ENCODE measurements at regions not wholly inside any gene's neighbourhood (a gene's known extent, or its start where the extent isn't known, plus 50 kb on each side); places are given as distances from the start of the nearest gene placed in this dataset.

GRCh38 chr3:102174832-102175374, 259.9 kb upstream of the ZPLD1 start:
- no peak for DNase-seq (ENCODE audit: low read depth)
- TF ChIP-seq, protein P1, sequence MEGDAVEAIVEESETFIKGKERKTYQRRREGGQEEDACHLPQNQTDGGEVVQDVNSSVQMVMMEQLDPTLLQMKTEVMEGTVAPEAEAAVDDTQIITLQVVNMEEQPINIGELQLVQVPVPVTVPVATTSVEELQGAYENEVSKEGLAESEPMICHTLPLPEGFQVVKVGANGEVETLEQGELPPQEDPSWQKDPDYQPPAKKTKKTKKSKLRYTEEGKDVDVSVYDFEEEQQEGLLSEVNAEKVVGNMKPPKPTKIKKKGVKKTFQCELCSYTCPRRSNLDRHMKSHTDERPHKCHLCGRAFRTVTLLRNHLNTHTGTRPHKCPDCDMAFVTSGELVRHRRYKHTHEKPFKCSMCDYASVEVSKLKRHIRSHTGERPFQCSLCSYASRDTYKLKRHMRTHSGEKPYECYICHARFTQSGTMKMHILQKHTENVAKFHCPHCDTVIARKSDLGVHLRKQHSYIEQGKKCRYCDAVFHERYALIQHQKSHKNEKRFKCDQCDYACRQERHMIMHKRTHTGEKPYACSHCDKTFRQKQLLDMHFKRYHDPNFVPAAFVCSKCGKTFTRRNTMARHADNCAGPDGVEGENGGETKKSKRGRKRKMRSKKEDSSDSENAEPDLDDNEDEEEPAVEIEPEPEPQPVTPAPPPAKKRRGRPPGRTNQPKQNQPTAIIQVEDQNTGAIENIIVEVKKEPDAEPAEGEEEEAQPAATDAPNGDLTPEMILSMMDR (conservative IDR thresholded peaks at IDR 0.05; ENCODE audit: low read length): no peak
- no peak overlapping the region for H3K4me3 ChIP-seq (ENCODE audit: low read length)

- DNase-seq (ENCODE audit: low read depth): no peak
- no peak overlapping the region for H3K4me3 ChIP-seq (ENCODE audit: low read length)
- TF ChIP-seq, protein P1 (conservative IDR thresholded peaks at IDR 0.05; ENCODE audit: low read length): no peak
Observed at GRCh38 chr3:102176333-102177050, 258.3 kb upstream of the ZPLD1 start.

GRCh38 chr3:102177075-102177755, 257.6 kb upstream of the ZPLD1 start:
- DNase-seq (ENCODE audit: low read depth): no peak
- TF ChIP-seq, protein P1 (conservative IDR thresholded peaks at IDR 0.05; ENCODE audit: low read length): no peak
- H3K4me3 ChIP-seq (ENCODE audit: low read length): no peak overlapping the region

- DNase-seq (ENCODE audit: low read depth): no peak
- TF ChIP-seq, protein P1 (conservative IDR thresholded peaks at IDR 0.05; ENCODE audit: low read length): no peak
- no peak overlapping the region for H3K4me3 ChIP-seq (ENCODE audit: low read length)
Observed at GRCh38 chr3:102178817-102179216, 256.0 kb upstream of the ZPLD1 start.

DNA sequence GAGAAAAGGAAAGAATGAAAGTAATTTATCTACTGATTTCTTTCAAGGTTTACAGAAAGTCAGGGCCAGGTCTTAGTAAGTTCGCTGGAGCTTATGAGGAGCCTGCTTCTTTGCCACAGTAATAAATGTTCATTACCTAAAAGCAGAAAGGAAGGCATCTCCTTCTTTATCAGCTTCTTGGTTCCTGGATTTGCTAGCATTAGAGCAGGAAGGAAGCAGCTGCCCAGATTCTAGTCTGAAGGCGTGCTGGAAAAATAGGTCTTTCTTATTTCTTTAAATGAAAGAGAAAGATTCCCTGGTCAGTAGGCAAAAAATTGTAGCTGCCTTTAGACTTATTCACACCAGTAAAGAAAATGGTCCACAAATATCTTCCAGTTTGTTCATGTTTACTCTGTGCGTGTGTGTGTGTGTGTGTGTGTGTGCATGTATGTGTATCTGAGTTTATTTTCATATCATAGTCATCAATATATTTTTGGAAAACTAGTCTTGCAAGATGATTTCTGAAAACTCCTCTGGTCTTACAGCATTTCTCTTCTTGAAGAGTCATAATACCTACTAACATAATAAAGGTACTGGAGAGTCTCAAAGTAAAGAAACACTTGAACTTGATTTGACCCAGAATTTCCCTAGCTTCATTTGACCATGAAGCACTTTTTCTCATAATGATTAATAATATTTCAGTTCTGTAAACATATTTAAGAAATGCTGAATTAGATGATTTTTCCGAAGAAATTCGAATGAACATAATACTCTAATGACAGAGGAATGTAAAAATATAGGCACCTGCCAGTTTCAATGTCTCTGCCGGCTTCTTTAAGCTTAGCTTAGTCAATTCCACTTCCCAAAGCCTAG, 255.3 kb upstream of the ZPLD1 start:
- DNase-seq (ENCODE audit: low read depth): no peak
- TF ChIP-seq, protein P1 (conservative IDR thresholded peaks at IDR 0.05; ENCODE audit: low read length): no peak
- H3K4me3 ChIP-seq (ENCODE audit: low read length): no peak overlapping the region

DNA sequence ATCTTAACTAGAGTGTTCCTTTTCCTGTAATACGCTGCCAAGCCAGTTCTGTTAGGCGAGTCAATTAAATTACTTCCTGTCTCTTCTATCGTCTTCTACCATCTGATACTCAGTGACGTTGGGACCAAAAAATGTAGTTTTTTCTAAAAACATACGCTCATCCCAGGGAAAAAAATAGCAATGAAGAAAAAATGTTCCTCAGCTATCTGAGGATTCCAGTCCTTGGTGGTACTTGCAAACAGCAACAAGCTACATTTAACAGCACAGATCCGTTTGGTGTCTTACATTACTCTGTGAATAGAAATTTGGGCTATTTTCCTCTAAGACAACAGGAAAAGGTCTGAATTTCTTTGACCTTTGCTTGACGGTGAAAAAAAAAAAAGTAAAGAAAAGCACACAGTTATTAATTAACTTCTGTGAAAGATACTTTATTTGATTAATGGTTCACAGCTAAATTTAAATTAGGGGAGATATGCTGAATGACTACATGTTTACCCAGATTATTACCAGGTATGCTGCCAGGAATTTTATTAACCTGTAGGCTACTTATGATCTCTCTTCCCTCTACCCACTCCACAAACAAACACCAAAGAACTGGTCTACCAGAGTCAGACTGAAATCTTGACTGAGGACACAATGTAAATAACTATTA, 254.4 kb upstream of the ZPLD1 start:
- H3K4me3 ChIP-seq (ENCODE audit: low read length): no peak overlapping the region
- TF ChIP-seq, protein P1 (conservative IDR thresholded peaks at IDR 0.05; ENCODE audit: low read length): no peak
- DNase-seq (ENCODE audit: low read depth): peak; percentile 96

All from AG10803 (cell line).